ENCODE measurements at regions not wholly inside any gene's neighbourhood (a gene's known extent, or its start where the extent isn't known, plus 50 kb on each side); places are given as distances from the start of the nearest gene placed in this dataset.

GRCh38 chr9:31486630-31487029 is 897.8 kb upstream of the ACO1 start:
- TF ChIP-seq, protein P1, sequence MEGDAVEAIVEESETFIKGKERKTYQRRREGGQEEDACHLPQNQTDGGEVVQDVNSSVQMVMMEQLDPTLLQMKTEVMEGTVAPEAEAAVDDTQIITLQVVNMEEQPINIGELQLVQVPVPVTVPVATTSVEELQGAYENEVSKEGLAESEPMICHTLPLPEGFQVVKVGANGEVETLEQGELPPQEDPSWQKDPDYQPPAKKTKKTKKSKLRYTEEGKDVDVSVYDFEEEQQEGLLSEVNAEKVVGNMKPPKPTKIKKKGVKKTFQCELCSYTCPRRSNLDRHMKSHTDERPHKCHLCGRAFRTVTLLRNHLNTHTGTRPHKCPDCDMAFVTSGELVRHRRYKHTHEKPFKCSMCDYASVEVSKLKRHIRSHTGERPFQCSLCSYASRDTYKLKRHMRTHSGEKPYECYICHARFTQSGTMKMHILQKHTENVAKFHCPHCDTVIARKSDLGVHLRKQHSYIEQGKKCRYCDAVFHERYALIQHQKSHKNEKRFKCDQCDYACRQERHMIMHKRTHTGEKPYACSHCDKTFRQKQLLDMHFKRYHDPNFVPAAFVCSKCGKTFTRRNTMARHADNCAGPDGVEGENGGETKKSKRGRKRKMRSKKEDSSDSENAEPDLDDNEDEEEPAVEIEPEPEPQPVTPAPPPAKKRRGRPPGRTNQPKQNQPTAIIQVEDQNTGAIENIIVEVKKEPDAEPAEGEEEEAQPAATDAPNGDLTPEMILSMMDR (IDR thresholded peaks at IDR 0.05; ENCODE audit: low read depth, low read length) = no peak
- TF ChIP-seq EZH2phosphoT487 (IDR thresholded peaks at IDR 0.05; ENCODE audit: low read depth) = no peak
